Anterior cingulate cortex (tissue), 58 donors: ENCODE measurements at regions not wholly inside any gene's neighbourhood (a gene's known extent, or its start where the extent isn't known, plus 50 kb on each side); places are given as distances from the start of the nearest gene placed in this dataset.

Source experiments
- DNase-seq, 58 donors: peaks; one replicate each; lab custom pipeline; 2025; lab: John Stamatoyannopoulos, UW

- no peak for DNase-seq
These were observed 108.0 kb upstream of the TLL1 start for GRCh38 chr4:165765053-165765452.

GRCh38 chr4:165766018-165766417 is 107.0 kb upstream of the TLL1 start:
- DNase-seq: no peak

- DNase-seq: no peak
These were observed 106.1 kb upstream of the TLL1 start for GRCh38 chr4:165766976-165767375.

DNA sequence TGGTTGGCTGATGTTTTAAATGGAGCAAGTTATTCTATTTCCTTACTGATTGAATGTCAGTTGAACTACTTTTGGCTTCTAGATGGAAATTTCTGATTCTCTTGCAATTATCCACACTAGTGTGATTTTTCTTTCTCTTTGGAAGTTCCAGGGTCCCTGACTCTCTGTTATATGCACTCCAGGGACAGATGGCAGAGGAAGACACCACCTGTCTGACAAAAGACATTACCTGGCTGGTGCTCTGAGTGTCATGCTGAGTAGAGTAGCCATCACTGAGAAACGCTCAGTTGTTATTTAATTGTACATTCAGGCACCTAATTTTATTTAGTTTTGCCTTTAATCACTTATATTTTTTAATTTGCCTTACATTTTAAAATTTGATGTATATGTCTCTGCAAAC is 105.4 kb upstream of the TLL1 start:
- DNase-seq: no peak

GRCh38 chr4:165768281-165768680 is 104.8 kb upstream of the TLL1 start:
- DNase-seq: no peak

DNA sequence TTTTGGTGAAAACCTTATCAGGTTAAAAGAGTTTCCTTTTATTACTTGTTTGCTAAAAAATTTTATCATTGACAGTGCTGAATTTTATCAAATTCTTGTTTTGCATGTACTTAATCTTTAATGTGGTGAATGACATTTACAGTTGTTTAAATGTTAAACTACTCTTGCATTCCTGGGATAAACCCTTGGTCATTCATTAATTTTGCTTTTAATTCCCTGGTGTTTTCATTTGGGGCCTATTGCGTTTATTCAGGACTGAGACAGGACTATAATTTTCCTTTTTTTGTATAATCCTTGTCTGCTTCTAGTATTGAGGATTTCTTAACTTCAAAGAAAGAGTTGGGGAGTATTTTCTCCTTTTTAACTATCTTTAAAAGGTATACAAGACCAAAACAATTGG is 98.7 kb upstream of the TLL1 start:
- no peak for DNase-seq

GRCh38 chr4:165779950-165780670 is 92.9 kb upstream of the TLL1 start:
- no peak for DNase-seq

DNA sequence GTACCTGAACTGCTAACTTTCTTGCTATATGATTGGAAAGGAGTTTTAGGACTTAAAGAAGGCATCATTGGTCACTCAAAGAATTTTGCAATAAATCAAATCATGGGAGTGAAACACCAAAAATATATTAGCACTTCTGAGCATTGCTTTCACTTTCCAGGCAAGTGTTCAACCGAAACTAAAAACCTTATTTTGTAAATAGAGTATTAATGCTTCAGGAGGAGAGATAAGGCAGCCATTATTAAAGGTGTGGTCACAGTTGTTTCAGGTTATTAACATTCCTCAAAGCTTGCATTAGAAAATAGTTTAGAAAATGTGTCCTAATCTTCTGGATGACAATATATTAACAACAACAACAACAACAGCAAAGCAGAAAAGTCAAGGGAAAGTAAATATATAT is 92.3 kb upstream of the TLL1 start:
- DNase-seq: no peak

DNA sequence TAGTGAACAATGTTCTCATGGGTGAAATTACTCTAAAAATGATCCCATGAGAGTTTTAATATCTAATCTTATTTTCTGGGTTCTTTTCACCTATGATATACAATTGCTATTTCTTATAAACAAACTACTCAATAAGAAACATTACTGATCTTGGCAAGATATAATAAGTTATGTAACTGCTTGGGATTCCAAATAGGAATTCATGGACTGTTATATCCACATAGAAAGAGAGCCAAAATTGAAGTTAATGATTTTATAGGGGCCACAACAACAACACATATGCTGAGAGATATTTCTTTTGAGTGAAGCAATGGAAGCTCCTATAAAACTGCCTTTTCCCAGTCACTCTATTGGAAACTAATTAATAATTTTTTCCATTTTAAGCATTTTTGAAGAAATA is 90.4 kb upstream of the TLL1 start:
- no peak for DNase-seq

GRCh38 chr4:165783626-165784025 is 89.4 kb upstream of the TLL1 start:
- DNase-seq: no peak

DNA sequence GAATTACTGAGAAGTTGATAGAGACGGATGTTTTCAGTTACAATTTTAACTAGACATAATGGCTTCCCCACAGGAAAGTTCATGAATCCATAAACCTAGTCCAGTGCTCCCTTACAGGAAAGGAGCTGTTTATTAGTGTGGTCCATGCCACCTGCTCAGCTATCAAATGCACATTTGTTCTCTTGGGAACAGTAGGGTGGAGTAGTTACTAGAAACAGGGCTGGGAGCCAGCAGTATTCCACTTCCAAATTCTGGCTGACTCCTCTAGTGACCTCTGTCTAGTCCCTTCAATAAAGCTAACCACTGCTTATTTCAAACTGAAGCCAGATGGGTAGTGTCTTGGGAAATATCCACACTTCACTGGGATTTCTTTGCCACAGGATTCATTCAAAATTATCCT is 88.4 kb upstream of the TLL1 start:
- DNase-seq: no peak

DNA sequence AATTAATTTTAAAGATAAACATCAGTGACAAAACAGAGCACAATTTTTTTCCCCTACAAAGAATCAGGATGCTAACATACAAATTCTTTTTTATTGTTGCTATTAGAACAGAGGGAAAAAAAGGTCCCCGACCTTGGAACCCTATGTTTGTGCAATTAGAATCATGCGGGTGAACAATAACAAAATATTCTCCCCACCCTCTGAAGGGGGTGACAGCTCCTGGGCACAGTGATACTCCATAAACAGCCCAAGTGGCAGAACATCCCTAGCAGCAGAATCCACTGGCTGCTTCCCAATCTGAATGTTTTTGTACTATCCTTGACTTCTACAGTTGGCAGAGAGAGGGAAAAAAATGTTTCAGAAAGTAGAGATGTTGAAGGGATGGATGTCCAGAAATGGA is 87.7 kb upstream of the TLL1 start:
- DNase-seq: no peak

DNA sequence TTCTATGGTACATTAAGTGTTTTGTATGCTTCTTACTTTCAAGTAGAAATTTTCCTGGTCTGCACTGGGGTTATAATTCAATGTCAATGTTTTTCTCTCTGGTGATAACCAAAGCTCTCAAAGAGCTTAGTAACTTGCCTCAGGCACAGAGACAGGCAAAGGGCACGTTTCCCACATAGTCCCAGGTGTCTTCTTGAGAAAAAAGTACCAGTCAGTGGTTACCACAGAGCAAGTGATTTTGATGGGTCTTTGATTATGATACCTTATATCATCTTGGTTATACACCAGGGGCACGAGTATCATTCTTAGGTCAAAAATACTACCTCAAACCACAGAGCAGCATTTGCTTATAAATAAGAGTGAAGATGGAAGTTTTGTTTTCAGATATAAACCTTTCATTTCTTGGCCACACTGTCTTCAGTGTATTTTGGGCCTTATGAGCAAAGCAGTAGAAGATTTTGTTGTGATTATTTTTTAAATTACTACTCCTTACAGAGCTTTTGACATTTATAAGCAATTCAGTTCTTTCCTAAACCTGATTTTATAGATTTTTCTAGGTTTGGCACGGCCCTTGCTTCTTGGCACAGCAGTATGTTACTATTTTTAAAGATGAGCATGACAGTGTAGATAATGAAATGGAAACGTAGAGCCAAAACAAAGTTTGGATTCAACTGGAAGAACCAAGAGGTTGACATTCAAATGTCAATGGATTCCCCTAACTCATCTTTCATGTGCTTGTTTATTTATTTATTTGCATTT is 85.3 kb upstream of the TLL1 start:
- DNase-seq: no peak

DNA sequence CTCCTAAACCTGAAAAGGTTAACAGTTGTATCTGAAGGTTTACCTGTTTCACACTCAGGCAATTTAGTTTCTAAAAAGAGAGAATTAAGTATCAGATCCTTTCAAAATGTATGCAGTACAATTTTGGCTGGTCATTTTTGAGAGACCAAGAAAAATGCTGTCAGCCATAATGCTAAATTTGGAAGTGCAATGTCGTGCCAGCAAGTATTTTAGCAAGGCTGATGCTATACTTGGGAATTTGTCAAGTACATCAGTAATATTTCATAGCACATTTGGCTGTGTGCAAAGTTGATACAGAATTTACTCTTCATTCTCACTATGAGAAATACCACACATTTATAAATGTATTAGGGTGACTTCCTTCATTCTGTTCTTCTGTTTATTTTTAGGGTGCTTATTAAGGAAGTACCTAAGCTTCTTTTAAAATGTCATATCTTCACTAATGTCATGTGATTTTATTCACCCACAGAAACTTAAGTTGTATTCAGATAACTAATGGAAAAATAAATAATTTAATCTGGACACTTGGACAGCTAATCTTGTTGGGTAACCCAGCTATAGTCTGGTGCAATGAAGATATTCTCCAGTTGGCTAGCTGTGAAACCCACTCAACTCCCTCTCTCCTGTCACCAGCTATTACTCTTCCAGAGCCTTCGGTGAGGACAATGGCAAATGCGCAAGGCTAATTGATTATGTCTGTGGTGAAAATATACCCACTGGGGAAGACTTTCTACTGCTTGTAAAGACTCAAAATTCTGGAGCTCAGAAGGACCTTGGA is 84.2 kb upstream of the TLL1 start:
- DNase-seq: no peak

GRCh38 chr4:165793236-165793635 is 79.8 kb upstream of the TLL1 start:
- DNase-seq: no peak

DNA sequence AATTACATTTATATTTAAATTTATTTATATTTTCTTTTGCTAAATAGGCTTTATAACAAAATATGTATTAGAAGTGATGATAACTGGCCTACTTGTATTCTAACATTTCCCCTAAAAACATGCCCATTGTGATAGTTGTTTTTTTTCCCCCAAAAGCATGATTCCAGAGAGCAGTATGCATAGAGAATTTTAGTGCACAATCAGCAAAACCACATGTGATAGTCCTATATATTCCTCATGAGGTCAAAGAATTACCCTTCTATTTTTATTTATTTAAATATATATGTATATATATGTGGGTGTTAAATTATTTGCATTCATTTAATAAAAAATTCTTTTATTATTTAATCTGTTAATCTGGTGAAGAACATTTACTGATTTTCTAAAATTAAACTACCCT is 78.2 kb upstream of the TLL1 start:
- DNase-seq: no peak

DNA sequence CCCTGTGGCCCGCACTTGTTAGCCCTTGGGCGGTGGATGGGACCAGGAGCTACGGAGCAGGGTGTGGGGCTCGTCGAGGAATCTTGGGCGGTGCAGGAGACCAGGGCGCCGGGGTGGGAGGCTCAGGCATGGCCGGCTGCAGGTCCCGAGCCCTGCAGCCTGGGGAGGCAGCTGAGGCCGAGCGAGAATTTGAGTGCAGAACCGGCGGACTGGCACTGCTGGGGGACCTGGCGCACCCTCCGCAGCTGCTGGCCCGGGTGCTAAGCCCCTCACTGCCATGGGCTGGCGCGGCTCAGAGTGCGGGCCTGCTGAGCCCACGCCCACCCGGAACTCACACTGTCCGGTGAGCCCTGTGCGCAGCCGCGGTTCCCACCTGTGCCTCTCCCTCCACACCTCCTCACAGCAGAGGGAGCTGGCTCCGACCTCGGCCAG is 73.6 kb upstream of the TLL1 start:
- no peak for DNase-seq

DNA sequence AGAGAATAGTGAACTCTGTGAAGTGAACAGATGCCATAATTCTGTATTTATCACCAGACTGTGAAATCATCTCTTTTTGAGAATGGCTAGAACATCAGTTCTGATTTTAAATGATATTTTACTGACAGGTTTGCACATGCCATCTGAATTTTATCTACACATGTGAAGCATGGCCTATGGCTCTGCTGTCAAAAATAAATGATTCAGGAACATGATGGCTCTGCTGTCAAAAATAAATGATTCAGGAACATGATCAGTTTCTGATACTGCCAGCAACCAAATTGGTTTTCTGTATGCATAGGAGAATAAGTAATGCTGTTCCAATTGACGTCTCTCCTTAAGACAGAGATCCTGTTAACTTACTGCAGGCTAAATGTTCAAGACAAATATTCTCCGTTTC is 70.6 kb upstream of the TLL1 start:
- DNase-seq: no peak

DNA sequence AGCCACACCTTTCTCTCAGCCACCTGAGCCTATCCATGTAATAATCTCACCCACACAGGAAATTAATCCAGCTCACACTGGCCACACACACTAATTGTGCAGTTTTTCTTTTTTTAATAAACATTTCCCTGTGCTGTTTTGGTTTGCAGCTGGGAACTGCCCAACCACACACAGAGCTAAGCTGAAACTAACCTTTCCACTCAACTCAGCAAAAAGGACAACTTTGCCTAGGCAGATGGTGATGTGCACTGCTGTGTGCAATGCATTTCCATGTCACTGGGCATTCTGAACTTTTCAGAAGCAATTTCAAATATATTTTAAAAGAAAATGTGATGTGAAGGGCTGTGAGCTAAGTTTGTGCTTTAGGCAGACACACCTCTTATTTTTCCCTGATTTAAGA is 70.0 kb upstream of the TLL1 start:
- no peak for DNase-seq

GRCh38 chr4:165805406-165805805 is 67.6 kb upstream of the TLL1 start:
- no peak for DNase-seq

DNA sequence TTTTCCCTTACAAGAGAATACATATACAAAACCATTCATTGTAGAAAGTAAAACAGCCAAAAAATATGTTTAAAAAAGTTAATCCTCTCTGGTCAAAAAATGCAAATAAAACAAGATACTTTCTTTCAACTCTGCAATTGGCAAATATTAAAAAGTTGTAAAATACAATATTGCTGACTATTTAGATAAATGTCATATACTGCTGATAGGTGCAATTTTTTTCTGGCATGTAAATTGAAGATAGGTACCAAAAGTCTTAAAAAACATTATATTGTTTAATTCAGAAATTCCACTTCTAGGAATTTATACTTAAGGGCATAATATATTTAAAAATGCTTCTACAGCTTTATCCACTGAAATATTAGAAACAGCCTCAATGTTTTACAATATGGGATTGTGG is 66.4 kb upstream of the TLL1 start:
- no peak for DNase-seq

GRCh38 chr4:165810726-165811125 is 62.3 kb upstream of the TLL1 start:
- DNase-seq: no peak
